NCI-H2196 treated with DMSO at 0.1 percent for 48 hours (cell line): ENCODE measurements at regions not wholly inside any gene's neighbourhood (a gene's known extent, or its start where the extent isn't known, plus 50 kb on each side); places are given as distances from the start of the nearest gene placed in this dataset.
"Not testable (repeated sequence)": the region's sequence is repeated elsewhere in the genome, so short reads cannot be mapped to it uniquely, and the experiment has no call there.

Experiments
- DNase-seq: peaks from one replicate; lab custom pipeline; 2025; ENCODE audit not compliant: unreplicated experiment; lab: John Stamatoyannopoulos, UW

GRCh38 chr5:163874912-163875311, 369.5 kb downstream of the MAT2B start:
- DNase-seq: not testable (repeated sequence)

- no peak for DNase-seq
Observed at GRCh38 chr5:163877865-163878264, 372.4 kb downstream of the MAT2B start.

GRCh38 chr5:163878490-163878889, 373.1 kb downstream of the MAT2B start:
- no peak for DNase-seq

- DNase-seq: no peak
Observed at GRCh38 chr5:163880302-163880701, 374.9 kb downstream of the MAT2B start.

GRCh38 chr5:163885117-163885516, 379.7 kb downstream of the MAT2B start:
- no peak for DNase-seq

GRCh38 chr5:163887854-163888253, 382.4 kb downstream of the MAT2B start:
- DNase-seq: no peak

GRCh38 chr5:163888366-163888765, 382.9 kb downstream of the MAT2B start:
- no peak for DNase-seq

- no peak for DNase-seq
Observed at GRCh38 chr5:163889369-163889768, 383.9 kb downstream of the MAT2B start.

- no peak for DNase-seq
Observed at GRCh38 chr5:163890261-163890660, 384.8 kb downstream of the MAT2B start.

GRCh38 chr5:163893281-163893680, 387.9 kb downstream of the MAT2B start:
- no peak for DNase-seq

GRCh38 chr5:163894645-163895044, 389.2 kb downstream of the MAT2B start:
- DNase-seq: no peak

GRCh38 chr5:163898873-163899272, 393.5 kb downstream of the MAT2B start:
- no peak for DNase-seq

- DNase-seq: not testable (repeated sequence)
Observed at GRCh38 chr5:163907783-163908182, 402.4 kb downstream of the MAT2B start.

- DNase-seq: no peak
Observed at GRCh38 chr5:163908253-163908652, 402.8 kb downstream of the MAT2B start.

- no peak for DNase-seq
Observed at GRCh38 chr5:163910226-163910625, 404.8 kb downstream of the MAT2B start.

GRCh38 chr5:163912046-163912445, 406.6 kb downstream of the MAT2B start:
- no peak for DNase-seq

- DNase-seq: no peak
Observed at GRCh38 chr5:163913548-163913947, 408.1 kb downstream of the MAT2B start.

GRCh38 chr5:163914910-163915309, 409.5 kb downstream of the MAT2B start:
- DNase-seq: no peak

GRCh38 chr5:163915481-163915961, 410.1 kb downstream of the MAT2B start:
- DNase-seq: no peak

GRCh38 chr5:163916376-163916775, 411.0 kb downstream of the MAT2B start:
- DNase-seq: no peak

GRCh38 chr5:163916861-163917260, 411.4 kb downstream of the MAT2B start:
- DNase-seq: no peak

GRCh38 chr5:163917747-163918146, 412.3 kb downstream of the MAT2B start:
- DNase-seq: no peak

- not testable (repeated sequence) for DNase-seq
Observed at GRCh38 chr5:163934990-163935389, 429.6 kb downstream of the MAT2B start.

GRCh38 chr5:163938595-163938994, 433.2 kb downstream of the MAT2B start:
- DNase-seq: no peak
